Gastroesophageal sphincter (tissue), 4 donors: ENCODE measurements at regions not wholly inside any gene's neighbourhood (a gene's known extent, or its start where the extent isn't known, plus 50 kb on each side); places are given as distances from the start of the nearest gene placed in this dataset.

ENCODE experiments used
- ATAC-seq: fragments of 150-250 bp; one replicate; pipeline ENCODE4 v1.9.1; 2016; ENCODE audit warnings: mild to moderate bottlenecking, moderate library complexity
- H3K27ac ChIP-seq, 4 donors: fragments of 200-600 bp; sonication (generic) in 3 of 4; 1 replicate in 3 of 4; 2 replicates in 1 of 4; pipeline ENCODE4 v1.5.1; 2016 to 2019
- H3K27me3 ChIP-seq: fragments of 200-600 bp; sonication (generic); one replicate; pipeline ENCODE4 v1.5.1; 2019
- H3K36me3 ChIP-seq, 2 donors: fragments of 200-600 bp; sonication (generic); one replicate each; pipeline ENCODE4 v1.5.1; 2019; ENCODE audit warnings: control low read depth in 1 of 2
- H3K4me1 ChIP-seq, 3 donors: fragments of 200-600 bp; sonication (generic); 1 replicate in 2 of 3; 2 replicates in 1 of 3; pipeline ENCODE4 v1.5.1; 2016 to 2019; ENCODE audit warnings: control low read depth in 2 of 3
- H3K4me3 ChIP-seq, 2 donors: fragments of 200-600 bp; sonication (generic); one replicate each; pipeline ENCODE4 v1.5.1; 2019; ENCODE audit warnings: mild to moderate bottlenecking in 1 of 2, moderate library complexity in 1 of 2
- H3K9me3 ChIP-seq, 3 donors: fragments of 200-600 bp; sonication (generic); one replicate each; pipeline ENCODE4 v1.5.1; 2017 to 2019; ENCODE audit warnings: control low read depth in 2 of 3
- CTCF ChIP-seq, 4 experiments: fragments of 200-600 bp in 2 of 4; fragments of 450-650 bp in 2 of 4; sonication (generic) in 1 of 4; IDR thresholded peaks; one replicate each; pipeline ENCODE4 v1.5.1; 2017 to 2019; ENCODE audit warnings: antibody characterized with exemption in 4 of 4, mild to moderate bottlenecking in 2 of 4, moderate library complexity in 2 of 4
- EP300 ChIP-seq: sonication (generic); formaldehyde crosslinking; IDR thresholded peaks from one replicate; pipeline ENCODE4 v1.6.1; 2017; ENCODE audit warnings: antibody characterized with exemption, mild to moderate bottlenecking
- POLR2A ChIP-seq, 2 donors: fragments of 450-650 bp; IDR thresholded peaks; one replicate each; pipeline ENCODE4 v1.6.1; 2017; ENCODE audit warnings: antibody characterized with exemption in 2 of 2, mild to moderate bottlenecking in 2 of 2, moderate library complexity in 1 of 2
- POLR2AphosphoS5 ChIP-seq: sonication (generic); formaldehyde crosslinking; IDR thresholded peaks from one replicate; pipeline ENCODE4 v1.6.1; 2017; ENCODE audit warnings: antibody characterized with exemption
- WGBS, 2 donors: methylation state at CpG; one replicate each; pipeline ENCODE4 v1.1.5; 2018; ENCODE audit warnings: low coverage in 1 of 2; 5-methylcytosine and 5-hydroxymethylcytosine counted together

- Histone ChIP-seq H3K36me3 (no peaks in the 10 kb centered on the region), H3K27me3 (peaks cover 34% of the 10 kb centered on the region), H3K4me3 (no peak overlapping the region), H3K27ac (no peak overlapping the region), H3K9me3 (peaks cover 0 to 6% (median 0%) of the 10 kb centered on the region in 3 donors), H3K4me1 (no peaks in the 10 kb centered on the region)
- ATAC-seq = no peak
- TF ChIP-seq POLR2A (IDR thresholded peaks at IDR 0.05) (no peak), EP300 (no peak), POLR2AphosphoS5 (no peak), CTCF (IDR thresholded peaks at IDR 0.05) (no peak)
- 96 to 97% methylated on average over 2 of the region's 2 CpGs for WGBS, 2 donors
Observed at GRCh38 chr1:214178102-214178501, 102.9 kb upstream of the SMYD2 start.

GRCh38 chr1:214184992-214185391, 96.0 kb upstream of the SMYD2 start:
- peaks cover 66% of the 10 kb centered on the region for H3K27me3 ChIP-seq
- H3K36me3 ChIP-seq = no peaks in the 10 kb centered on the region
- 43 to 100% methylated on average over 1 to 2 of the region's 2 CpGs for WGBS, 2 donors
- TF ChIP-seq CTCF (IDR thresholded peaks at IDR 0.05) (no peak), EP300 (no peak), POLR2AphosphoS5 (no peak), POLR2A (IDR thresholded peaks at IDR 0.05) (no peak)
- peaks cover 0 to 6% (median 0%) of the 10 kb centered on the region in 3 donors for H3K9me3 ChIP-seq
- H3K4me1 ChIP-seq = peaks cover 0 to 10% (median 5%) of the 10 kb centered on the region in 3 donors
- H3K4me3 ChIP-seq = no peak overlapping the region
- no peak for ATAC-seq
- no peak overlapping the region for H3K27ac ChIP-seq

GRCh38 chr1:214186103-214186824, 94.7 kb upstream of the SMYD2 start:
- Histone ChIP-seq H3K36me3 (no peaks in the 10 kb centered on the region), H3K27me3 (peaks cover 70% of the 10 kb centered on the region), H3K4me3 (no peak overlapping the region), H3K27ac (no peak overlapping the region), H3K9me3 (peaks cover 0 to 6% (median 0%) of the 10 kb centered on the region in 3 donors), H3K4me1 (peaks cover 0 to 10% (median 5%) of the 10 kb centered on the region in 3 donors)
- TF ChIP-seq EP300 (no peak), CTCF (IDR thresholded peaks at IDR 0.05) (no peak), POLR2A (IDR thresholded peaks at IDR 0.05) (no peak), POLR2AphosphoS5 (no peak)
- no peak for ATAC-seq
- 39 to 46% methylated on average over 4 of the region's 4 CpGs for WGBS, 2 donors

- Histone ChIP-seq H3K27me3 (peaks cover 65% of the 10 kb centered on the region), H3K27ac (no peak overlapping the region), H3K4me3 (peak overlapping the region in 1 of 2 donors; percentile 28), H3K9me3 (peaks cover 0 to 6% (median 0%) of the 10 kb centered on the region in 3 donors), H3K4me1 (peaks cover 0 to 10% (median 5%) of the 10 kb centered on the region in 3 donors), H3K36me3 (no peaks in the 10 kb centered on the region)
- no peak for ATAC-seq
- 7 to 12% methylated on average over 11 to 16 of the region's 51 CpGs for WGBS, 2 donors
- no peak for TF ChIP-seq EP300
- TF ChIP-seq POLR2A (IDR thresholded peaks at IDR 0.05) = no peak
- no peak for TF ChIP-seq POLR2AphosphoS5
- TF ChIP-seq CTCF (IDR thresholded peaks at IDR 0.05) = no peak
Observed at GRCh38 chr1:214187121-214187900, 93.6 kb upstream of the SMYD2 start.
